OCI-LY1 (cell line): ENCODE measurements at regions not wholly inside any gene's neighbourhood (a gene's known extent, or its start where the extent isn't known, plus 50 kb on each side); places are given as distances from the start of the nearest gene placed in this dataset.

Source experiments
- H2AFZ ChIP-seq: fragments of 200-600 bp; sonication (generic), shearing (Covaris generic); 2 replicates; pipeline ENCODE4 v1.6.0; 2014; ENCODE audit warnings: antibody characterized with exemption, mild to moderate bottlenecking, low read length
- H3F3A ChIP-seq: fragments of 200-600 bp; sonication (generic), shearing (Covaris generic); 2 replicates; pipeline ENCODE4 v1.6.0; 2014; ENCODE audit warnings: mild to moderate bottlenecking, antibody characterized with exemption, low read length, moderate library complexity; ENCODE audit not compliant: insufficient read depth
- H3K27ac ChIP-seq: fragments of 200-600 bp; sonication (generic); 2 replicates; pipeline ENCODE4 v1.5.1; 2014; ENCODE audit warnings: low read length, mixed run types, mild to moderate bottlenecking, low read depth; ENCODE audit not compliant: poor library complexity, severe bottlenecking
- H3K27me3 ChIP-seq: fragments of 200-600 bp; sonication (generic); 2 replicates; pipeline ENCODE4 v1.6.0; 2014; ENCODE audit warnings: antibody characterized with exemption, mild to moderate bottlenecking, low read length, moderate library complexity; ENCODE audit not compliant: insufficient read depth
- H3K36me3 ChIP-seq: fragments of 200-600 bp; sonication (generic); 2 replicates; pipeline ENCODE4 v1.6.1; 2014; ENCODE audit warnings: mild to moderate bottlenecking, antibody characterized with exemption, low read length, moderate library complexity, mixed read lengths; ENCODE audit not compliant: insufficient read depth
- H3K4me1 ChIP-seq: fragments of 200-600 bp; sonication (generic); 2 replicates; pipeline ENCODE4 v1.5.1; 2014; ENCODE audit warnings: mild to moderate bottlenecking, low read length, moderate library complexity; ENCODE audit not compliant: insufficient read depth, severe bottlenecking
- H3K4me2 ChIP-seq: fragments of 200-600 bp; sonication (generic), shearing (Covaris generic); 2 replicates; pipeline ENCODE4 v1.6.1; 2014; ENCODE audit warnings: low read length
- H3K4me3 ChIP-seq: fragments of 200-600 bp; sonication (generic); 2 replicates; pipeline ENCODE4 v1.5.1; 2014; ENCODE audit warnings: low read length, low read depth, mild to moderate bottlenecking, mixed read lengths; ENCODE audit not compliant: poor library complexity, severe bottlenecking
- H3K79me2 ChIP-seq: fragments of 200-600 bp; shearing (Covaris generic); 2 replicates; pipeline ENCODE4 v1.6.1; 2016; ENCODE audit warnings: mixed run types, low read length, mixed read lengths; ENCODE audit not compliant: insufficient read depth
- H3K9ac ChIP-seq: fragments of 200-600 bp; sonication (generic), shearing (Covaris generic); 2 replicates; pipeline ENCODE4 v1.6.1; 2014; ENCODE audit warnings: mild to moderate bottlenecking, low read length, mixed read lengths
- H3K9me2 ChIP-seq: fragments of 200-600 bp; sonication (generic), shearing (Covaris generic); 2 replicates; pipeline ENCODE4 v1.6.1; 2014; ENCODE audit warnings: low read depth, mild to moderate bottlenecking, low read length, mixed read lengths
- H3K9me3 ChIP-seq: fragments of 200-600 bp; shearing (Covaris generic); 2 replicates; pipeline ENCODE4 v1.6.1; 2014; ENCODE audit warnings: low read length, mixed read lengths
- H4K20me1 ChIP-seq: fragments of 200-600 bp; sonication (generic), shearing (Covaris generic); 2 replicates; pipeline ENCODE4 v1.6.0; 2016; ENCODE audit warnings: mild to moderate bottlenecking, low read length; ENCODE audit not compliant: insufficient read depth
- CTCF ChIP-seq: fragments of 200-600 bp; sonication (generic), shearing (Covaris generic); IDR thresholded peaks from 2 replicates; pipeline ENCODE4 v1.5.1; 2017; ENCODE audit warnings: mild to moderate bottlenecking, antibody characterized with exemption, low read length, moderate library complexity, mixed read lengths
- EZH2 ChIP-seq: fragments of 200-600 bp; sonication (generic), shearing (Covaris generic); IDR thresholded peaks from 2 replicates; pipeline ENCODE4 v1.8.0; 2017; ENCODE audit warnings: borderline replicate concordance, mixed run types, mild to moderate bottlenecking, antibody characterized with exemption, low read length, moderate library complexity, mixed read lengths

GRCh38 chr21:15333951-15334350, 269.2 kb upstream of the NRIP1 start:
- Histone ChIP-seq H3K4me2 (no peak overlapping the region), H3K4me3 (no peak overlapping the region), H3K27ac (no peak overlapping the region), H3K9me2 (no peaks in the 10 kb centered on the region; the same call in 1 of the 2 replicates), H3K79me2 (no peaks in the 10 kb centered on the region), H2AFZ (no peak overlapping the region), H3F3A (no peaks in the 10 kb centered on the region), H4K20me1 (no peaks in the 10 kb centered on the region), H3K4me1 (no peaks in the 10 kb centered on the region), H3K27me3 (no peaks in the 10 kb centered on the region), H3K9me3 (no peaks in the 10 kb centered on the region), H3K9ac (no peak overlapping the region), H3K36me3 (no peaks in the 10 kb centered on the region)
- TF ChIP-seq CTCF: no peak
- TF ChIP-seq EZH2: no peak

- no peak overlapping the region for H3K27ac ChIP-seq
- H2AFZ ChIP-seq: no peak overlapping the region
- H3K9me3 ChIP-seq: no peaks in the 10 kb centered on the region
Measured at GRCh38 chr21:15343066-15343465, 278.3 kb upstream of the NRIP1 start.

GRCh38 chr21:15352009-15352408, 287.2 kb upstream of the NRIP1 start:
- H3F3A ChIP-seq: no peaks in the 10 kb centered on the region
- no peaks in the 10 kb centered on the region for H3K9me3 ChIP-seq
- H3K9me2 ChIP-seq: no peaks in the 10 kb centered on the region
- H3K36me3 ChIP-seq: no peaks in the 10 kb centered on the region
- H3K4me3 ChIP-seq: no peak overlapping the region
- no peak overlapping the region for H3K9ac ChIP-seq
- no peaks in the 10 kb centered on the region for H3K79me2 ChIP-seq
- H3K27ac ChIP-seq: no peak overlapping the region
- H3K4me1 ChIP-seq: no peaks in the 10 kb centered on the region
- no peak overlapping the region for H2AFZ ChIP-seq
- H4K20me1 ChIP-seq: no peaks in the 10 kb centered on the region
- no peaks in the 10 kb centered on the region for H3K27me3 ChIP-seq
- TF ChIP-seq EZH2 (no peak), CTCF (no peak)
- H3K4me2 ChIP-seq: no peak overlapping the region

More at GRCh38 chr21:15343066-15343465, 278.3 kb upstream of the NRIP1 start:
- Histone ChIP-seq H4K20me1 (no peaks in the 10 kb centered on the region), H3K79me2 (no peaks in the 10 kb centered on the region), H3K9ac (no peak overlapping the region), H3K4me3 (no peak overlapping the region), H3F3A (no peaks in the 10 kb centered on the region), H3K9me2 (no peaks in the 10 kb centered on the region), H3K4me1 (no peaks in the 10 kb centered on the region), H3K4me2 (no peak overlapping the region), H3K27me3 (no peaks in the 10 kb centered on the region), H3K36me3 (no peaks in the 10 kb centered on the region)
- TF ChIP-seq EZH2 (no peak), CTCF (no peak)
